GM19324 (cell line): ENCODE measurements at regions not wholly inside any gene's neighbourhood (a gene's known extent, or its start where the extent isn't known, plus 50 kb on each side); places are given as distances from the start of the nearest gene placed in this dataset.
"Not testable (repeated sequence)": the region's sequence is repeated elsewhere in the genome, so short reads cannot be mapped to it uniquely, and the experiment has no call there.

ENCODE experiments used
- ATAC-seq: cut with Tn5 transposase; IDR thresholded peaks from one replicate; pipeline ENCODE4 v1.9.1; 2021; ENCODE audit warnings: mild to moderate bottlenecking, moderate library complexity; ENCODE audit not compliant: unreplicated experiment, low FRiP score

DNA sequence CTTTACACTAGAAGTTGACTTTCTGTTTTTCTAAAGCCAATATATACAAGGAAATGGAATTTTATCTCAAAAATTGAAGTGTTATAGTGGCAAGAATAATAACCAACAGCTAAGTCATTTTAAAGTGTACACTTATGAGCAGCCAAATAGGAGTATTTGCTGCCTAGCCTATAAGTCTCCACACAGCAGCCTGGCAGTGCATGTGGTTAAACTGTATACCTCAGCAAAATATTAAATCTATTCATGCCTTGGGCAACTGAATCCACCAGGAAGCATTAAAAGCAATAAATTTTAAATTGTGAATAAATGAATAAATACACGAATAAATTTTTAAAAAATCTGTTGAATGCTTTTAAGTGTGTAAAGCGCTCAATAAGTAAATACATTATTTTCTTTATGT, 432.4 kb upstream of the RORB start:
- ATAC-seq: no peak

DNA sequence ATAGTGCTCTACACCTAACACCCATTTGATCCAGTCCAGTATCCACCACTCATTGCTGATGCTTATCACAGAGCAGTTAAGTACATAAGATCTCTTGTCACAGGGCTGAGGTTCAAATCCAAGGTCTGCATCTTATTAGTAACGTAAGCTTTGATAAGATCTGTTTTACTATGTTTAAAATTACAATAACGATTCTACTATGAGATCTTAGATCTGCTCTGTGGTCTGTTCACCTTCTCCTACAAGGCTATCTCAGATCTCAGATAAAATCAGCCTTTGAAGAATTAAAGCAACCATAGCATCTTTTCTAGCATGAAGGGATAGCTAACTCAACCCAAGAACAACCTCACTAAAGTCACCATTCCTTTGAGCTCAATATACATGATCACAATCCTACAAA, 431.0 kb upstream of the RORB start:
- no peak for ATAC-seq

DNA sequence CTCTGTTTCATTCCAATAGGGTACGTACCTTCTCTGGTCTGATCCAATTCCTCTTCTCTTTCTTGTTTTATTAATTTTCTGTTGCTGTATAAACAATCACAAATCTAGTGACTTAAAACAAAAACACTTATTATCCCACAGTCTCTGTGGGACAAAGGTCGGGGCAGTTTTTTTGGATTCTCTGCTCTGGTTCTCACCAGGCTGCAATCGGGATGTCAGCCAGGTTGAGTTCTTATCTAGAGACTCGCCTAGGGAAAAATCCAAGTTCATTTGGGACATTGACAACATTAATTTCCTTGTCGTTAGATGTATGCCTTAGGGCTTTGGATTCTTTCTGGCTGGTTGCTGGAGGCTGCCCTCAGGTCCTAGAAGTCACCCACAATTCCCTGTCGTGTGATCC, 430.5 kb upstream of the RORB start:
- ATAC-seq: no peak

DNA sequence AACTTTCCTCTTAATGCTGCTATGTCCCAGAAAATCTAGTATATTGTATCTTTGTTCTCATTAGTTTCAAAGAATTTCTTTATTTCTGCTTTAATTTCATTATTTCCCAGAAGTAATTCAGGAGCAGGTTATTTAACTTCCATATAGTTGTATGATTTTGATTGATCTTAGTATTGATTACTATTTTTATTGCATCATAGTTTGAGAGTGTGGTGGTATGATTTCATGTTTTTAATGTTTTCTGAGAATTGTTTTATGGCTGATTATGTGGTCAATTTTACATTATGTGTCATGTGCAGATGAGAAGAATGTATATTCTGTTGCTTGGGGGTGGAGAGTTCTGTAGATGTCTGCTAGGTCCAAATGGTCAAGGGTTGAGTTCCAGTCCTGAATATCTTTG, 425.6 kb upstream of the RORB start:
- ATAC-seq: no peak

DNA sequence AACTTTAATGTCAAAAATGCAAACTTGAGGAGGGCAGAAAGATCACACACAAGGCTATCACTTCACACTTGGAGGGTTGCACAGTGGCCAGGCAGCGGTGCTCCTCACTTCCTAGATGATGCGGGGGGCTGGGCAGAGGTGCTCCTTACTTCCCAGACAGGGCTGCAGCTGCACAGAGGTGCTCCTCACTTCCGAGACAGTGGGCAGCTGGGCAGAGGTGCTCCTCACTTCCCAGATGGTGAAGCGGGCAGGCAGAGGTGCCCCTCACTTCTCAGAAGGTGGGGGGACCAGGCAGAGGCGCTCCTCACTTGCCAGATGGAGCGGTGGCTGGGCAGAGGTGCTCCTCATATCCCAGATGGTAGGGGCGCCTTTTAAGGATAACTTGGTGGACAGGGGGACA, 423.2 kb upstream of the RORB start:
- no peak for ATAC-seq

DNA sequence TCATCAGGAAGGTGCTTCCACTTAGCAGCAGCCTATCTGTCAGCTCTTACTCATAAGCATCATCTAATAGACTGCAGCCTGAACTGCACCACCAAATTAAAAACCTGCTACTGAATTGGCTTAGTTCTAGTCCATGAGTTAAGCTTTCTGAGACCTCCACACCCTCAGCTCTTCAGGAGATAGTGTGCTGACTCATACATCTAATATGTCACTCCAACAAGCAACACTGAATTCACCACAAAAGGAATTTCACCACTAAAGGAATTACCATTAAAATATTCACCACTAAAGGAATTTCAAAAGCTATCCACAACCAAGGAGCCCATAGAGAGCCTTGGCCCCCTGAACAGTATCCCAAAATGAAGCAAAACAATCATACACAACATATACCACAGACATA, 418.5 kb upstream of the RORB start:
- no peak for ATAC-seq

DNA sequence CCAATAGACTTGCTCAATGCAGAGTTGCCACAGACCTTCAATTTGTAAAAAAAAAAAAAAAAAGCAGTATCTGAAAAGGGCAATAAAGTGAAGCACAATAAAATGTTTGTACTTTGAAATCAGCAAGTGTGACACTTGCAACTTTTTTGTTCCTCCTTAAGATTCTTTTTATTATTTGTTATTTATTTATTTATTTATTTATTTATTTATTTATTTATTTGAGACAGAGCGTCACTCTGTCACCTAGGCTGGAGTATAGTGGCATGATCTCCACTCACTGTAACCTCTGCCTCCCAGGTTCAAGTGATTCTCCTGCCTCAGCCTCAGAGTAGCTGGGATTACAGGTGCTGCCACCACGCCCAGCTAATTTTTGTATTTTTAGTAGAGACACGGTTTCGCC, 416.5 kb upstream of the RORB start:
- ATAC-seq: not testable (repeated sequence)

DNA sequence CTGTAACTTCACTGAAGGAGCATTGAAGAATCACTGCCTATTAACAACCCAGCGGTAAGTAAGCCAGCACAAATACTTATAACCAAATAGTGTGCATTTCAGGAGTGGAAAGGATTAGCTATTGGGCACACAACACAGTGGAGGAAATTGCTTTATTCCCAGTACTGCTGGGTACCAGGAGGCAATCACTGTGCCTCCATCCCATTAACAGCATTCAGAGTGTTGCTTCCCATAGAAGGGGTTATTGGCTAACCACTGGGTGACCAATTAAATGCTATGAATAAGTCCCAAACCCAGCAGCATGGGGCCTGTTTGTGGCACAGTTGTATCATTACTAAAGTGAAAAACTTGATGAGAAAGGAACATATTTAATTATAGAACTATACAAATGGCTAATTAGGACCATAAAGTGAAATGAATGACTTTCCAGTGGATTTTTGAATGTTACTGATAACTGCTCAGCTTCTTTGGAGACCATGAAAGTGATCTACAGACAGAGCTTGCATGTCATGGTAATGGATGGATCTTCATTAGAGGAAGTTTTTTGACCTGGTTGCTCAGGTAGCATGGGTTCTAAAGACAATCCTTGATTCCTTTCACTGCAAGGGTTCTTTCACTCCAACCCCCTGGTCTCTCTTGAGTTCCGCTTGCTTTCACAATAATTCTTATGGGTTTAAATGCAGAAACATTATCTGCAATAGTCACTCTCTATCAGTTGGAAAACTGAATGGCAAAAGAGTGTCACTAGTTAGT, 413.3 kb upstream of the RORB start:
- no peak for ATAC-seq

DNA sequence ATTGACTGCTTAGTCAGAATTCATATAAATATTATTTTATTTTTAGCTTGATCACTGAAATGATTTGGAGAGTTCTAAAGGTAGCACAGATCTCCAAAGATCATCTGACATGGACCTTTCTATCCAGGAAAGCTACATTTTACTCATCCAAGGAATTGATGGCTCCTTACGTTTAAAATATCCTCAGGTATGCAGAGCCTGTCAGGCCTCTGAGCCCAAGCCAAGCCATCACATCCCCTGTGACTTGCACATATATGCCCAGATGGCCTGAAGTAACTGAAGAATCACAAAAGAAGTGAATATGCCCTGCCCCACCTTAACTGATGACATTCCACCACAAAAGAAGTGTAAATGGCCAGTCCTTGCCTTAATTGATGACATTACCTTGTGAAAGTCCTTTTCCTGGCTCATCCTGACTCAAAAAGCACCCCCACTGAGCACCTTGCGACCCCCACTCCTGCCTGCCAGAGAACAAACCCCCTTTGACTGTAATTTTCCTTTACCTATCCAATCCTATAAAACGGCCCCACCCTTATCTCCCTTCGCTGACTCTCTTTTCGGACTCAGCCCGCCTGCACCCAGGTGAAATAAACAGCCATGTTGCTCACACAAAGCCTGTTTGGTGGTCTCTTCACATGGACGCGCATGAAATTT, 411.6 kb upstream of the RORB start:
- ATAC-seq: not testable (repeated sequence)

DNA sequence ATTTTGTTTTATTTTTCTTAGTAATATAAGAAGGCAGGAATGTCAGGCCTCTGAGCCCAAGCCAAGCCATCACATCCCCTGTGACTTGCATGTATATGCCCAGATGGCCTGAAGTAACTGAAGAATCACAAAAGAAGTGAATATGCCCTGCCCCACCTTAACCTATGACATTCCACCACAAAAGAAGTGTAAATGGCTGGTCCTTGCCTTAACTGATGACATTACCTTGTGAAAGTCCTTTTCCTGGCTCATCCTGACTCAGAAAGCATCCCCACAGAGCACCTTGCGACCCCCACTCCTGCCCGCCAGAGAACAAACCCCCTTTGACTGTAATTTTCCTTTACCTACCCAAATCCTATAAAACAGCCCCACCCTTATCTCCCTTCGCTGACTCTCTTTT, 406.2 kb upstream of the RORB start:
- not testable (repeated sequence) for ATAC-seq

DNA sequence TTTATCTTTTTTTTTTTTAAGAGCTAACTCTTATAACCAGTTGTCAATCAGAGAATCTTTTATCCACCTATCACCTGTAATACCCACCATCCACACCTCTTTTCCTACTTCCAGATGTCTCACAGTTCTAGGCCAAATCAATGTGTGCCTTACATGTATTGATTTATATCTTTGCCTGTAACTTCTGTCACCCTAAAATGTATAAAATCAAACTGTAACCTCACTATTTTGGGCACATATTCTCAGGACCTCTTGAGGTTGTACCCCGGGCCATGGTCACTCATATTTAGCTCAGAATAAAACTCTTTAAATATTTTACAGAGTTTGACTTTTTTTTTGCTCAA, 404.7 kb upstream of the RORB start:
- no peak for ATAC-seq

DNA sequence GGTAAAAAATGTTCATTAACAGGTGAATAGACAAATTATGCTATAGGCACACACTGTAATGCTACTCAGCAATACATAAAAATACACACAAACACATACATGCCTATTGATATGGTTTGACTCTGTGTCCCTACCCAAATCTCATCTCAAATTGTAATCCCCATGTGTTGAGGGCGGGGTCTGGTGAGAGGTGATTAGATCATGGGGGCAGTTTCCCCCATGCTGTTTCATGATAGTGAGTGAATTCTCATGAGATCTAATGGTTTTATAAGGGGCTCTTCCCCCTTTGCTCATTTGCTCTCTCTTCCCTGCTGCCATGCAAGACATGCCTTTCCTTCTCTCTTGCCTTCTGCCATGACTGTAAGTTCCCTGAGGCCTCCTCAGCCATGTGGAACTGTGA, 403.1 kb upstream of the RORB start:
- ATAC-seq: not testable (repeated sequence)

DNA sequence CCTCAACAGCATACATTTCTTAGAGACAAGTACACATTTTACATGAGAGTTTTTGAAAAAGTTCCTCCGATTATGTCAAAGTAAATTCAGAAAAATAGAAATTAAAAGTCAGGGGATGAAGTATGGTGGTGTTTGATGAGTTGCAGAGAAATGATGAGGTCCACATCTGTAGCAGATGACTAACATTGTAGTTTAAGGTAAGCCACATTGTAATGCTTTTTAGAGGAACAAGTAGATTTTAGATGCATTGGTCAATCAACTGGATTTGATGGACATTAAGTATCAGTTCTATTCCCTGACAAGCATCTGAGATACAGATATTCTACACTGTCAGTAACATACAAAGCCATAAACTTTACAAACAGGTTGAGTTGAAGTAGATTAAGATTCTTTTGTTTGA, 402.4 kb upstream of the RORB start:
- ATAC-seq: no peak

DNA sequence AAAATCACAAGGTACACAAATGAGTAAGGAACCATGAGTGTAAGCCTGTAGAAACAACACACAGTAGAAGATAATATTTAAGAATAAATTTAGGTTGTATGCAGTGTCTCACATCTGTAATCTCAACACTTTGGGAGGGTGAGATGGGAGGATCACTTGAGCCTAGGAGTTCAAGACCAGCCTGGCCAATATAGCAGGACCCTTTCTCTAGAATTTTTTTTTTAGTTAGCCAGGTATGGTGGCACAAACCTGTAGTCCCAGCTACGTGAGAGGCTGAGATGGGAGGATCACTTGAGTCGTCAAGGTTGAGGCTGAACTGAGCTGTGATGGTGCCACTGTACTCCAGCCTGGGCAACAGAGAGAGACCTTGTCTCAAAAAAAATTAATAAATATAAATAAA, 401.2 kb upstream of the RORB start:
- no peak for ATAC-seq

DNA sequence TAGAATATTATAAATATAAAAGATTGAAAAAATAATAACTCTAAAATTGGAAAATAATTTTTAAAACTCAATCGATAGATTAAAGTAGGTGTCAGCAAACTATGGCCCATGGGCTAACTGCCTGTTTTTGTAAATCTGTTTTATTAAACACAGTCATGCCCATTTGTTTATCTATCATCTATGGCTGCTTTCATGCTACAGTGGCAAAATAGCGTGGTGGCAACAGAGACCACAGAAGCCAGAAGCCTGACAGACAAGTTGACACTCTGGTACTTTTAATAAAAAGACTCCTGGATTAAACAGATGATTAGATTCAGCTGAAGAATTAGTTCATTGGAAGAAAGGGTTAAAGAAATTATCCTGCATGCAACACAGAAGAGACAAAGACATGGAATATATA, 400.7 kb upstream of the RORB start:
- ATAC-seq: no peak

DNA sequence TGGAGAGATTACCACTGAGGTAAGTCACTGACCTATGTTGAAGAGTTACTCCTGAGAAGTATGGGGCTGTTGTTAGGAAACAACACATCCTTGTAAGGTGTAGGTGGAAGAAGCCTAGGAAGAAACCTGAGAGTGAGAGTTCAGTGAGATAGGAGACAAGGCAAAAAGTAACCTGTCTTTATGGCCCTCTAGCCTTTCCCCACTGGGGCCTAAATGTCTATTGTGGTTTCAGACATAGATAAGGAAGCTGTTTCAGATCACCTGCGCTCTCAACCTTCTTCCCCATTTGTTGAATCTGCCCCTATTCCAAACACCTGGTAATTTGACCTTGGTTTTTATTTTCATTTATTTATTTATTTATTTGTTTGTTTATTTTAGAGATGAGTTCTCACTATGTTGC, 397.1 kb upstream of the RORB start:
- ATAC-seq: no peak

DNA sequence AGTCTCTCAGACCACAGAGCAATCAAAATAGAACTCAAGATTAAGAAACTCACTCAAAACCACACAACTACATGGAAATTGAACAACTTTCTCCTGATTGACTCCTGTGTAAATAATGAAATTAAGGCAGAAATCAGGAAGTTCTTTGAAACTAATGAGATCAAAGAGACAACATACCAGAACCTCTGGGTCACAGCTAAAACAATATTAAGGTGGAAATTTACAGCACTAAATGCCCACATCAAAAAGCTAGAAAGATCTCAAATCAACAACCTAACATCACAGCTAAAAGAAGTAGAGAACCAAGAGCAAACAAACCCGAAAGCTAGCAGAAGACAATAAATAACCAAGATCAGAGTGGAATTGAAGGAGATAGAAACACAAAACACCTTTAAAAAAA, 395.0 kb upstream of the RORB start:
- ATAC-seq: not testable (repeated sequence)

DNA sequence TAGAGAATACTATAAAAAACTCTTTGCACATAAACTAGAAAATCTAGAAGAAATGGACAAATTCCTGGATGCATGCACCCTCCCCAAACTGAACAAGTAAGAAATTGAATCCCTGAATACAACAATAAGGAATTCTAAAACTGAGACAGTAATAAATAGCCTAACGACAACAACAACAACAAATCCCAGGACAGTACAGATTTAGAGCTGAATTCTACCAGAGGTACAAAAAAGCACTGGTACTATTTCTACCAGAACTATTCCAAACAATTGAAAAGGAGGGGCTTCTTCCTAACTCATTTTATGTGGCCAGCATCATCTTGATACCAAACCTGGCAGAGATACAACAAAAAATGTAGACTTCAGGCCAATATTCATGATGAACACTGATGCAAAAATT, 394.4 kb upstream of the RORB start:
- no peak for ATAC-seq

DNA sequence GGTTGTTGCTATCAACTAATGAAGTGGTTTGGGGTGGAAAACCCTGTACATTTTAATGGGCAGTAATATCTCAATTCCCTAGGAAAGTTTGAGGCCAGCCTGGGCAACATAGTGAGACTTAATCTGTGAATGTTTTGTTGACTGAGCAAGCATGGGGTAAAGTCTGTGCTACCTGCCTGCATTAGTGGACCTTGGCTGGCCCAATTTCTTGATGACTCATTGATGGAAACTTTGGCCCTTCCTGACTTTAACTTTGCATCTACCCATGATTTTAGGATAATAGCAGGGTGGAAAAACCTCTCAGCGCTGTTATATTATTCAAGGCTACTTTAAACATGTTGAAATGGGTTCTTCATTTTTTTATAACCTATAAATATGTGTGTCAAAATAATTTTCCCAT, 389.4 kb upstream of the RORB start:
- ATAC-seq: no peak

DNA sequence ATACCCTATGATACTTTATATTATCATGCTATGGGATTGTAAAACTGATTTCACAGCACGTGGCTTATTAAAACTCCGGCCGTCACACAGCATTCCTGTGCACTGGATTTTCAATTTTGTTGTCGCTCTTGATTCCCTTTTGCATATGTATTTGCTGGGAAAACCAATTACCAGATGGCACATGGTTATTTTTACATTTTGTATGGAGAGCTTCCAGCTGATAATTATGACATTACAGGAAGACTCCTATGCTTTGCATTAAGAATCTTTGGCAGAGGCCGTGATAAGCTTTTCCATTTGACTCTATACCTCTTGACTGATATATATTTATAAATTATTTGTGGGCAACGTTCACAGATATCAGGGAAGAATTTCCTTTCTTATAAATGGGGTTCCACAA, 381.2 kb upstream of the RORB start:
- no peak for ATAC-seq

DNA sequence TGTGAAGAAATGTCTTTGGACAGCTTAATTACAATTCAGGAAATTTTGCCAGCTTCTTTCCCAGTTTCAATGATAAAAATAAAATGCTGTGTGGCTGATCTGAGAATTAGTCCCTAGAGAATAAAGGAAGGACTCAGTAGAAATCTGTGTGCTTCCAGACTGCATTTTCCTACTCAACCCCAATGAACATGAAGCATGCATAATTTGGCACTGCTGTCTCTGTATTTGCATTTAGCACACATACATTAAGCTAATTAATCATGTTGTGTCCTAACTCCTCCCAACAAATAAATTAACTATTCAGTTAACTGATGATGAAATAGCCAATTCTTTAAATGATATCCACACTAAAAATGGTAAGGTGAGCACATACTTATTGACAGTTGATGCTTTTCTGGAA, 380.0 kb upstream of the RORB start:
- ATAC-seq: no peak

DNA sequence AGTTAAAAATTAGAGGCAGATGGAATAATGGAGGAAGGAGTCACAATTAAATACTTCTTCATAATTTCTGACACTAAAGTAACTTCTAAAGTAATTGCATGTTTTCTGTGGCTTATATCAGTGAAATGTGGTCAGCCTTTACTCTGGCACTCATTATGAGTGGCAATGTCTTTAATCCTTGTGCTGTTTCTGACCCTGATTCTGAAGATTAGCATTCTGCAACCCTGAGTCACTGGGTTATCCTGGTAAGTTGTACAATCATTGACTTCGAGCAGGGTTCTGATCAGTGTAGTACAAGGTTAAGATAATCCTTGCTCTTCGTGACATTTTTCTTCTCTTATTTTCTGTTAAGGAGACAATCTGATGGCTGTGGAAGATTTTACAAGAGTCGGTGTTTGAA, 379.4 kb upstream of the RORB start:
- no peak for ATAC-seq

DNA sequence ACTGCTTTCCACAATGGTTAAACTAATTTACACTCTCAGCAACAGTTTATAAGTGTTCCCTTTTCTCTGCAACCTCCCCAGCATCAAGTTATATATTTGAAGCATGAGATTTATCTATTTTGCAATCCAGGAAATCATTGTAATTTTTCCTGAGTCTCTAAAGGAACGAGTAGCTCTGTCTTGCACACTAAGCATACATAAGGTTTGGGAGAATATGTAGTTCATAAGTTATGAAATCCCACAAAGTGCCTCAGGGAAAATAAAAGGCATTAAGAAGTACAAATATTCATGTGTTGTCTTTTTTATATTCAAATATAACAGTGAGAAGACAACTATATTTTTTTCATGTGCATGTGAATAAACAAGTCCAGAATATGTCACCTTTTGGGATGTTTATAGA, 377.1 kb upstream of the RORB start:
- ATAC-seq: no peak
